Frontal cortex (tissue), 3 donors: ENCODE measurements at regions not wholly inside any gene's neighbourhood (a gene's known extent, or its start where the extent isn't known, plus 50 kb on each side); places are given as distances from the start of the nearest gene placed in this dataset.

ENCODE experiments used
- DNase-seq, 2 donors: peaks; one replicate each; pipeline ENCODE4 v3.0.0; 2012; ENCODE audit warnings: low spot score in 2 of 2
- FAIRE-seq: peaks from 2 replicates; lab custom pipeline; 2012; peaks lifted over from hg19 to GRCh38; lab: Jason Lieb, UNC
- donor health status: control.
- donor health status: control.
- donor health status: control.

DNA sequence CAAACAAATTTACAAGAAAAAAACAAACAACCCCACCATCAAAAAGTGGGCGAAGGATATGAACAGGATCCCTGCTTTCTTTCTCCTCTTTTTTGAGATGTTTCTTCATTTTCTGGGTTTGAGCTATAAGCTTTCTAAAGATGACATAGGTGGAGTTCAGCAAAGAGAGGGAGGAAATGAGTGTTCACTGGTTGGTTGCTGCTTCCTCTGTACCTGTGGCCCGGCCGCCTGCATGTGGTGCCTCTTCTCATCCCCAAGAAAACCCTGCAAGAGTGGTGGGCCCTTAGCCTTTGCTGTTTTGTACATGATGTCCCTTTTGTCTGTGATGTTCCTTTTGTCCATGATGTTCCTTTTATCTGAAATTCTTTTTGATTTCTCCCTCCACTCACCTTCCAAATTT, 178.4 kb upstream of the SERP2 start:
- FAIRE-seq = no peak

DNA sequence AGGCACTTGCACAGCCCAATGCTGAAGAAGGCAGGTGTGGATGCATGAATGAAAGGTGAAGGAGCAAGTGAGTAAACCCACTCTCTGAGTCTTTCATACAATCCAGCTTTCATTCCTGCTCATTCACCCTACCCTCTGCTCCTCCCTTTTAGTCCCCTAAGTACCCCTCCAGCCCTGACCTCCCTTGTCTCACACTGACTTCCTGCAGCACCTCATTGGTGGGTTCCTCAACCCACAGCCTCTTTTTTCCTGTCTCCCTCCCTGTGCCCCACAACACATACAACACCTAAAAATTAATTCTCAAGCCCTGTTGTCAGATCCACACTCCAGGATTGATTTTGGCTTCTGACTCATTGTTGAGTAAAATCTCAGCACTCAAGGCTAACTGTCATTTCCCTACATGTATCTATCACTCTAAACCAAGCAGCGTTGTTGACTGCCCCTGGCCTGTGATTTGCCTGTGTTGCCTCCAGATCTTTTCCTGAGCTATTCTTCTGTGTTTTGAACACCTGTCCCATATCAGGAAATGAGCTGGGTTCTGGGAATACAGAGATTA, 177.3 kb upstream of the SERP2 start:
- FAIRE-seq = no peak
- no peak for DNase-seq

More for the DNA sequence above, 178.4 kb upstream of the SERP2 start:
- DNase-seq = no peak

DNA sequence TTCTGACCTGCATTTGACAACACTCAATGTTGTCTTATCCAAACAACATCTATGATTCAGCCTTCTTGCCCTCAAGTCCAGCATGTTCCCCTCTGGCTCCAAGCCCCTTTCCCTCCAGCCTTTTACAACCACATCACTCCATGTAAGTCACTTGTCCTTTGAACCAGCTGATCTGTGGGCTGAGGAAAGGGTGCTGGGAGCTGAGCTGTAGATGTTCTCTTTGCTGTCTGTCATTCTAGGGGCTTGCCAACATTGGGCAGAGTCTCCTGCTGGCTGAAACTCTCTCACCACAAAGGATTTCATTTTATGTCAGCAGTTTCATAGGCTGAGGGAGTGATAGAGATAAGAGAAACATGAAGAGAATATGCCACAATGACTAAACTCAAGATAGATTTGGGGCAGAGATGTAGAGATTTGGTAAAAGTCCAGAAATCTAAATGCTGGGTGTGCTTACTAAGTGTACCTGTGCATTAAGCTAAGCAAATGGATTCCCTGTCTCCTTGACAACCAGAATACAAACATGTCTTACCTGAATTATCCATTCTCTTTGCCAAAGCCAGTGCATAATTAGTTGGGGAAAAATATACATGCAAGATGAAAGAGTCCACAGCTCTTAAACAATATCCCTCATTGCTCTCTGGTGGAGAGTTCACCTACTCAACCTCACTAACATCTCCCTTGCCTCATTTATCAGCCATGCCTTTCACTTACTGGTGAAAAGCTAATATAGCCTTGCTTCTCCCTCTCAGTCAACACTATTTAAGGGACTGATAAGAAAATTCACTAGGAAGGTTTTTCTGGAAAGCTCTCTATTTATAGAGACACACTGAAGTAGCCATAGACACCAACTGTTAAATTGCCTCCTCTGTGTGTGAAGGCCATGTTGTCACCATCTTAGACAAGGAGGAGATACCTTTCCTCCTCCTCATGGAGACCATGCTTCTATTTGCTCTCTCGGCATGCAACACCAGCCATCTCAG, 175.5 kb upstream of the SERP2 start:
- DNase-seq (no peak), FAIRE-seq (no peak)

DNA sequence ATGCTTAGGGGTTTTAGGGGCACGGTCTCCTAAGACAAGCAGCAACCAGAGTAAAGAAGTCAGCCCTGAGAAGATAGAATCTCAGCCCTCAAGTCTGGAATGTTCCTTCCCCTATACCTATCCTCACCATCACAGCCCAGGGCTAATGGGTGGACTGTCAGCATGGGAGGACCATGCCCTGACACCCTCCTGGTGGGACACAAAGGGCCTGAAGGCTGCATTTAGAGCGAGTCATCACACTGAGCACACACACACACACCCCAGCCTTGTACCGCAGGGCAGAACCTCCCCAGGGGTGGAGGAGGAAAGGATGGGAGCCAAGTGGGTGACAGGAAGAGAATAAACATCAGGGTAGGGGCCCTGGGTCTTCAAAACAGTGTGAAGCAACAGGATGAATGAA, 174.8 kb upstream of the SERP2 start:
- DNase-seq (no peak), FAIRE-seq (no peak)

DNA sequence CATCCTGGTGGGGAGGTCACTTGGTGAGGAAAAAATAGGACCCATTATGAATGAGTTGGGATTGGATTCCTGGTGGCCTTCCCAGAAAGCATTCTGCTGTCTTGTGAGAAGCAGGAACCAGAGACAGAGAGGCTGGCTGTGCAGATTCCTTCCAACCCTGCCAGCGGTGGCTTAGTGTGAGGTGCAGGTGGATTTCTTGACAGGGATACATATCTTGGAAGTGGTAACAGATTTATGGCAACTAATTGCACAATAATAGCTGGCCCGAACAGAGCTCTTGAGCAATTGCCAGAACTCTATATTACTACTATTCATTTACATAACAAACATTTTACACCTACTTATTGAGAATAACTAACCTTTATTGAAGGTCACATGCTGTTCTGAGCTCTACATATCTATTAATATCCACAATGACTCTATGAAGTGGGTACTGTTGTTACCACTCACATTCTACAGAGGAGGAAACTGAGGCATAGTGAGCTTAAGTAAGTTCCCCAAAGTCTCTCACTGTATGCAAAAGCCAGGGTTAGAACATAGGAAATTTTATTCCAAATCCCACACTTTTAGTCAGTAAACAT, 173.9 kb upstream of the SERP2 start:
- FAIRE-seq (no peak), DNase-seq (no peak)

DNA sequence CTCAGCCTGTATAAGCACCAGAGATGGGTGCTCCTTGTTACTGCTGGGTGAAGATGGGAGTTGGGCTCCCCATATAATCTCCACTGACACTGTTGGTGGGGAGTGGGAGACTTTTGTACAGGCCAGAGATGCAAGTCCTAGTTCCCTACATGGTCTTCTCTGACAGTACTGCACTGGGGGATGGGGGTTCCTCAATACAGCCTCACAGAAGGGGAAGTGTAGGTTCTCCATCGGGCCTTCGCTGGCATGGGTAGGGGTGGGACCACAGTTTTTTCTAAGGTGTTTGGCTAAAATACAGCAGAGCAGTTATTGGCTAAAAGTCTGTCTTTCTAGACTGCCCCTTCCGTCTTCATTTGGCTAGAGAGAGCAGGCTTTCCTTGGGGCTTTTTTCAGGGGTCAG, 167.2 kb upstream of the SERP2 start:
- DNase-seq = no peak
- no peak for FAIRE-seq

DNA sequence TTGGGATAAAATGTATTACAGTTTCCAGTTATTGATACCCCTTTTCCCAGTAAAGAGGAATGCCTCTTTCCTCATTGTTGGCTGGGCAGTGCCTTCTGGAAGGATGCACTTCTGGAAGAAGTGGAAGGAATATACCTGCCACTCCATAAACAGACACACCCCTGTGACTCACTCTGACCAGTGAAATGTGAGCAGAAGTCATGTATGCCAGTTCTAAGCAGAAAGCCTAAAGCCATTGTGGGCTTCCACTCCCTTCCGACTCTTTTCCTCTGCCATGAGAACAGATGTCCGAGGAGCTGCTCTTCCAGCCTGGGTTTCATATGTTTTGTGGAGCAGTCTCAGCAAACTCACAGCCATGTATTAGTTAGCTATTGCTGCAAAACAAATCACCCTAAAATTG, 166.1 kb upstream of the SERP2 start:
- DNase-seq (no peak), FAIRE-seq (no peak)

DNA sequence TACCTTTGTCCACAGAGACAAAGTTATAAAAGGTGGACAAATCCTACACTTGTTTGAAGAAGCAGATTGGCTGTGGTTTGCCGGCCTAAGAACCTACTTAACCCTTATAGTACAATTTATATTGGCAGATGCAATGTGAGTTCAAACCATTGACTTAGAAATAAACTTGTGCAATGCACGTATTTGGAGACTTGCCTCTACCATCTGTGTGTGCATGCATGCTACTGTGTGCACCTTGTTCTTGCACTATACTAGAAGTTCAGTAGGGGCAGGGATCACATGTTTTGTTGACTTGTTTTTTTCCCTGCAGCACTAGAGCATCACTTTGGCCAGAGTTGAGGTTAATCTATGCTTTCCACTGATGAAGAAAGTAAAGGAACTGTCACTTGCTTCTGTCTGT, 163.1 kb upstream of the SERP2 start:
- FAIRE-seq = no peak
- DNase-seq = no peak

DNA sequence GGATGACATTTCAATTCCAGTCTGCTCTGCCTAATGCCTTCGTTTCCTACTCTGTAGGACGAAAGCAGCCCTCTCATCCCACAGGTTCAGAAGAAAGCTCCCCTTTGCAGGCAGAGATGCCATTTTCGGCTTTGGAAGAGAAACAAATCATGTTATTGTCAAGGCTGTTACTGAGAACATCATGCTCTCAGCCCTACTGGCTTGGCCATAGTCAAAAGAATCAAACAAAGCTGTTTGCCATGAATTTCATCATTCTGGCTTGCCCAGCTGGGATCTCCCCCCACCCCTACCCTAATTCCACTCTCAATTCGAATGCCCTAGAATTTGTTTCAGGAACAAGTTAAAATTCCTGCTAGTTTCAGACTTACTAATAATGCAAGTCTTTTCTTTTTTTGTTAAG, 162.3 kb upstream of the SERP2 start:
- peak; percentile 63 for FAIRE-seq

DNA sequence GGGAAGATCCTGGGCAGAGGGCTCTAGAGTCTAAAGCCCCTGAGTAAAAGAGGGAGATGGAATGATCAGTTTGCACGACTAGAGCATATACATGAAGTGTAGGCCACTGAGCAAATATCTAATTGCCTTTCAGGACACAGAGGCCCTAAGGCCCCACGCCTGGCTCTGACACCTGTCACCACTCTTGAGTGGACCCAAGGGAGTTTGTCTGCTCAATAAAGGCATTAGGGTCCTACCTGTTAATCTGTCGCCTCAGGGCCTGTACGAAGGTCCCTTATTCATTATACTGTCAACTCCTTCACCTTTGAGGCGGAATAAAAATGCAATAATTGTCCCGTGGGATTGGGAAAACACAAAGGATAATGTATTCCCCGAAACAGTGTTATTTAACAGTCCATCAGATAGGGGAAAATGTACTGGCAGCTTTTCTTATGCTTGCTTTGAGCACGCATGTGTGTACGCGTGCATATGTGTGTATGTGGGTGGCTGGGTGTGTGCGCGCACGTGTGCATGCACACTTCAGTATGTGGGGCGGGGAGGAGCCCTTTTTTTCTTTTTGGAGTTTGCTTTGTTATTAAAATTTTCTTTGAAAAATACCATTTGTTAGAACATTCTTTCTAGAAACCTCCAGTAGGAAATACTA, 161.8 kb upstream of the SERP2 start:
- no peak for FAIRE-seq
- DNase-seq = no peak

More for the DNA sequence above, 162.3 kb upstream of the SERP2 start:
- DNase-seq = peak in 1 of 2 donors; percentile 25

DNA sequence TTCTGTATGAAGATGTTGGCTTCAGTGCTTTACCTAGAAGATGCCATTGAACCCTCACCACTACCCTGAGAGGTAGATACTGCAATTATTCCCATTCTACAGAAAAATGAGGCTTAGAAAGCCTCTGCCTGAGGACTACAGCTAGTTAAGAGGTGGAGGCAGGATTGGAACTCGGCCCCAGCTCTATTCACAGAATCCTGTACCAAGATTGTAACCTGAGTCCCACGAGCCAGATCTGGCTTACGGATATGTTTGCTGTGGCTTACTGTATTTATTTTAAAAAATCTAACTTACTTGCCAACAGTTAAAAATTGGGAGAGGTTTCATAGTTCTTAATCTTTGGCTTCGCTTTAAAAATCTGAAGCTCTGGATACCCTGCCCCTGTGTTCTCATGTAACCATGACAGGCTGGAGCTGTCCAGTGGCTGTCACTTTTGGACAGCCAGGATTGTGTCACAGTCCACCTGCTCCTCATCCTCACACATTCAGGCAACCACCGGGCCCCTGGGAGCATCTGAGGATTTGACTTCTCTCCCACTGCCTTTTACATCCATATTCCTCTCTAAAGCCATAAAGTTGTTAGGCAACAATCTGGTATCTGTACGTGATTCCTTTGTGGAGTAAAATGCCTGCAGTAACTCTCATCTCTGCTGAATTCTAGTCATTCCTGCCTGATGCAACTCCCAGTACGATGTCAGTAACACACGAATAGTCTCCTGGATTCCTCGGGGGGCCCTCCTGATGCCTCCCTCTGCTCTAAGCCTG, 160.8 kb upstream of the SERP2 start:
- FAIRE-seq = no peak
- DNase-seq = no peak

DNA sequence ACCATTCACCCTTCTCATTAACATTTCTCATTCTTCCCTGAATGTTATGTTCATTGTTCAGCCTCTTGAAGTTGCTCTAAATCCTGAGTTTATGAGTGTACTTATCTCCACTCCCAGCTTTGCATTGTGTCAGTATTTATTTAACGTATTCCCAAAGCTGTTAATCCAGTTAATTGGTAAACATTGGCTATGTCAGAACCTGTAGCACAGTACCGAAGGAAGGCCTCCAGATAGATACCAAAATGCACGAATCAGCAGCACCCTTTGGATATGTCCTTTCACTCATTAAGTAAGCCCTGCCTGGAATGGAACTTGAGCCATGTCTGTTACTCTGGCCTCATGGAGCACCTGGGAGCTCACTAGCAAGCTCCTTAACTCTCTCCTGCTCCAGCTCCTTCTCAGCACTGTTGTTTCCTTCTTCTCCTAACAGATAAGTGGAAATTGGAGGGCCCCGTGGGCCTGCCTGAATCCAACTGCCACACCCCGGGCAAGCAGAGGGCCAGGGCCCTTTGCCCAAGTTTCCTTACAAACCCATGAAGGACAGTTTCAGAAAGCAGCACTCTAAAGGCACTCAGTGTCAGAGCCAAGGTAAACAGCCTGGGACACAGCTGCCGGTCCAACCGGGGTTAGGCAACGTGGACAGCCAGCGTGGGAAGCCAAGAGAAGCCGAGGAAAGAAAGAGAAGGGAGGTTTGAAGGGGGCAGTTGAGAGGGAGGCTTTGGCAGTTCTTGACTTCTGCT, 155.0 kb upstream of the SERP2 start:
- DNase-seq = no peak
- no peak for FAIRE-seq

DNA sequence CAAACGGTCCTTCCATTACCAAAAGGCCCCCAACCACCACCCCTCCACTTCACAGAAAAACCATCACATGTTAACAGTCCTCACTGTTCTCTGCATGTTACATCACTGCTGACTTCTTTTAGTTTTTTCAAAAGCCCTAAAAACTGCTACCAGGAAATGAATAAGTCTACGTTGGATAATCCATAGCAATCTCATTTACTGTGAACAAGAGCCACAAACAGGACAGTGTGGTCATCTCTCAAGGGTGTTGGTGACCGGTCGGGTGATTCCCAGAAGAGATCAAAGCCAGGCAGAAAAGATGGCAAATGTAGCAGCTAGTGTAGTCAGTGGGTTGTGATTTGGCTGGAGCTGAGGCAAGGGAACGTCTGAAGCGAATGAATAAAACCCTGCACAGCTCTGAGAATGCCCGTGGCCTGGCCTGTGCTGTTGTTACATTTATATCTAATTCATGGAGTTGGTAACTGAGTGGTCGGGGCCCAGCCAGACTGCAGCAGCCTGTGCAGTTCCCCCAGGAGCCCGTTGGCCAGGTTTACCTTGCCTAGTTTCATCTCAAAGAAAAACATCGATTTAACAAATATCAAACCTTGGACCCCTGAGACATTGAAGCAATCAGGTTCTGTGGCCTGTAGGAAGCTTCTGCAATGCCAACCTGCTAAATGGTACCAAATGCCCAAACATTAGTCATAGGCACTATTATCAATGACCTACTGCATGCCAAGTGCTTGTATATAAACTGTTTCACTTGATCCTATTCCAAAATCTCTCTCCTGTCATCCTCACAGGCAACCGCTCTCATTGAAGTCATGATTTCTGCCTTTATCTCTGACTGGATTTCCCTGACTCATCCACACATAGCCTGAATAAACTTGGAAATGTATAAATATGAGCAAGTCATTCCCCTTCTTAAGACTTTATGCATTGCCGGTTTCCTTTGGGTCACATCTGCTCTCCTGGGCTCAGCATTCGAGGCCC, 153.8 kb upstream of the SERP2 start:
- no peak for FAIRE-seq
- DNase-seq = no peak

DNA sequence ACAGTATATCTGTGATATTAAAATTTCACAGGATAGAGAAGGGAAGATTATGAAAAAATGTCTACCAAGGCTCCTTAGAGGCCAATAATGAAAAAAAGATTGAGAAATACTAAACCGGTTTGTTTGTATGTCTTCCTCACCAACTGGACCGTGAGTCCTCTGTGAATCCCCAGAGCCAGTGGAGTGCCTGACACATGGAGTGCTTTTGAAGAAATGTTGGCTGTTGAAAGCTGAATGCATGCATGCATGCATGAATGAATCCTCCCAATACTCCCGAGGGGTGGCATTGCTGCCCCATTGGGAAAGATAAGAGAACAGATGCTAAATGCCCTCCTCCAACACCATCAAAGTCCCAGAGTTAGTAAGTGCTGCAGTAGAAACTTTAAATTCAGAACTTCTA, 152.7 kb upstream of the SERP2 start:
- DNase-seq = no peak
- no peak for FAIRE-seq

DNA sequence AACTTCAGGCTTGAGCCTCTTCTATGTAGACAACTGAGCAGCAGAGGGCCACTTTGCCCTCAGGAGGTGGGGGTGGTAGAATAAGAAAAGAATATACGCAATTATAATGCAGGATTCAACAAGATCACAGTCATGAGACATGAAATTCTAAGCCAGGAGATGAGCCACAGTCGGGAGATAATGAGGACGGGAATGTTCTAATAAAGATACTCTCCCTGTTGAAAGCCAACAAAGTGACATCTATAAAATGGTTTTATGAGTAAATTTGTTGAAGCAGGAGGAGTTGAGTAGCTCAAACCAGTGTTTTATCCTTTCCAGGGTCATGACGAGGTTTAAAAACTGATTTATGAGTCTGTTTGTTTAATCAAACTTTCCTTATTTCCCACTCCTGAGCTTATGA, 152.0 kb upstream of the SERP2 start:
- FAIRE-seq (no peak), DNase-seq (no peak)

DNA sequence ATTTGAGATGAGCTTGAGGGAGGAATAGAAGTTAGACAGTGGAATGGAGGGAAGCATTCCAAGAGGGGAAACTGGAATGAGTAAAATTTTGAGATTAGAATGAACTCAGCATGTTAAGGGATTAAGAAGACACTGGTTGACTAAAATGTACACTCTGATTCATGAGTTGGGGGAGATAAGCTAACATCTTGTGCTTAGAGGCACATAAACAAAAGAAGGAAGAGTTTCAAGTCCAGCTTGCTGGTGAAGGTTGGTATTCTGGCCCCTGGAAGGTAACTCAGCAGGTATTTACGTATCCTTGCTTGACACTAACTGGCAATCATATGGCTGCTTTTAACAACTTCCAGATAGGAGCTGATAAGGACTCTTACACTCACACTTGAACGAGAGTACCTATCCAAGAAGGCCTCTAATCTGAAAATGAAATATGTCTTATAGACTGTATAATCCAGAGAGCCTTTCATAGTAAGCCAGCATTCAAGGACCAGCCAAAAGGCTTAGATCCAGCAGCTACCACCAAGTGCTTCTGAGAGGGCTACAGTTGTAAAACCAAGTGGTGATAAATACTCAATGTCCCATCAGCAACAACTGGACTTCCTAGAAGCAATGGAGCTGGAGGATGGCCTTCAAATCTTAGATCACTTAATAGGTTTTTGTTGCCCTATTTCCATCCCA, 149.7 kb upstream of the SERP2 start:
- DNase-seq = no peak
- FAIRE-seq = no peak

DNA sequence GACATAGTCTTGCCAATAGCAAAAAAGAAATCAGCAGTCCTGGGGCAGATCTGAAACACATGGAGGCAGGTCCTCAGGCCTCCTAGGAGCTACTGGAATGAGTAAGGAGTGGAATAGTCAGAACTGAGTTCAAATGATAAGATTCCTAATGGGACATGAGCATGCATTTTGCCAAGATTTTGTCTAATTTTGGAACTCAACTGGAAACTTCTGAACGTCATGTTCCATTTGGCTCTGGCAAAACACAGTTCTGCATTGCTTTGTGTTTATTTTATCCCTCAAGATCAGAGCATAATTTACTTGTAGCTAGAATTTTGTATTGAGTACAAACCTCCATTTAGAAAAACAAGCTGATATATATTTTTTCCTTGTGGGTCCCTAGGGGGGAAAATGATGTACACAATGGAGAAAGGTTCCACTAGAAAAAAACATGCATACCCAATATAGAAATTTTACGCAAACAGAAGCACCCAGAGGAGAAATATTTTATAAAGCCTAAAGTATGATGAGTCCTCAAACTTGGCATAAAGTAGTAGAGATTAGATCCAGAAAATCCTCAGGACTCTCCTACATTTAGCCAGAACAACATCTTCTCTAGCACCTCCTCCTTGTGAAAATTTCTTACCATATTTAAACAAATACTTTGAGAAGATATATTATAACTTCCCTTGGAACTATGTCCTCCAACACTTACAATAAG, 149.0 kb upstream of the SERP2 start:
- no peak for FAIRE-seq
- DNase-seq = no peak
